Psoas muscle (tissue), 7 donors: ENCODE measurements at regions not wholly inside any gene's neighbourhood (a gene's known extent, or its start where the extent isn't known, plus 50 kb on each side); places are given as distances from the start of the nearest gene placed in this dataset.

Experiments
- ATAC-seq, 4 donors: fragments of 200-7000 bp; cut with Tn5 transposase; one replicate each; pipeline ENCODE4 v1.9.1; 2020; ENCODE audit warnings: moderate library complexity in 3 of 4, mild to moderate bottlenecking in 2 of 4
- DNase-seq, 2 donors: peaks; one replicate each; pipeline ENCODE4 v3.0.0-alpha.2; 2020
- H3K27ac ChIP-seq: fragments of 200-600 bp; one replicate; pipeline ENCODE4 v1.8.0; 2022
- H3K27me3 ChIP-seq, 3 donors: fragments of 200-600 bp in 1 of 3; one replicate each; pipeline versions ENCODE4 v1.6.1 to v1.8.0; 2013 to 2022; ENCODE audit warnings: low read length in 2 of 3, mild to moderate bottlenecking in 2 of 3, moderate library complexity in 1 of 3; ENCODE audit not compliant: insufficient read depth in 3 of 3
- H3K36me3 ChIP-seq, 2 donors: fragments of 200-600 bp in 1 of 2; one replicate each; pipeline versions ENCODE4 v1.6.1 to v1.8.0; 2013 to 2022; ENCODE audit warnings: low read depth in 1 of 2, mild to moderate bottlenecking in 1 of 2, moderate library complexity in 1 of 2; ENCODE audit not compliant: insufficient read depth in 1 of 2
- H3K4me1 ChIP-seq: fragments of 200-600 bp; one replicate; pipeline ENCODE4 v1.8.0; 2022
- H3K4me3 ChIP-seq: fragments of 200-600 bp; one replicate; pipeline ENCODE4 v1.8.0; 2022; ENCODE audit warnings: mild to moderate bottlenecking
- H3K9me3 ChIP-seq: fragments of 200-600 bp; one replicate; pipeline ENCODE4 v1.8.0; 2022
- WGBS, 3 donors: extraction: QIAGEN DNeasy Blood & Tissue Kit; methylation state at CpG; one replicate each; pipeline versions ENCODE4 v1.1.6 to v1.1.7; 2013; 5-methylcytosine and 5-hydroxymethylcytosine counted together
- intact Hi-C, 2 donors: fragments of 100-400 bp; cut with DNase I; formaldehyde crosslinking; loops; one replicate each; pipeline versions ENCODE4 v1.11.0 to v1.14.2; 2022
- TF ChIP-seq, protein P1 (sequence below): fragments of 200-600 bp; IDR thresholded peaks from one replicate; pipeline ENCODE4 v1.8.0; 2022; ENCODE audit warnings: antibody characterized with exemption
- donor health status: healthy with polysubstance abuse.
- donor health status: DM: no; HTN: no; CAD: no; lungs with moderate emphysema.
- donor health status: Bipolar disorder and iron deficiency.
- donor health status: healthy.
- donor health status: DM: yes; HTN: yes; CAD: no.
- donor health status: DM: no; HTN: no; CAD: no.
- donor health status: DM: yes; HTN: yes; CAD: no.

DNA sequence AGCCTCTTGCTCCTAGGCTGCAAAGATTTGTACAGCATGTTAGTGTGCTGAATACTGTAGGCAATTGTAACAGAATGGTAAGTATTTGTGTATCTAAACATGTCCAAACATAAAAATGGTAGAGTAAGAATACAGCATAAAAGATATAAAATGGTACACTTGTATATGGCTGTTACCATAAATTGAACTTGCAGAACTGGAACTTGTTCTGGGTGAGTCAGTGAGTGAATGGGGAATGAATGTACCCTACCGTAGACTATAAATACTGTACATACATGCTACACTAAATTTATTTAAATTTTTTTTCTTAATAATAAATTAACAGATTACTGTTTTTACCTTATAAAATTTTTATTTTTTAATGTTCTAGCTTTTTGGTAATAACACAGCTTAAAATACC lies 858.7 kb downstream of the ROBO2 start:
- no peaks in the 10 kb centered on the region for H3K36me3 ChIP-seq
- WGBS, 3 donors, result 91 to 98% (median 97%) methylated on average over 1 of the region's 1 CpG
- TF ChIP-seq, protein P1, sequence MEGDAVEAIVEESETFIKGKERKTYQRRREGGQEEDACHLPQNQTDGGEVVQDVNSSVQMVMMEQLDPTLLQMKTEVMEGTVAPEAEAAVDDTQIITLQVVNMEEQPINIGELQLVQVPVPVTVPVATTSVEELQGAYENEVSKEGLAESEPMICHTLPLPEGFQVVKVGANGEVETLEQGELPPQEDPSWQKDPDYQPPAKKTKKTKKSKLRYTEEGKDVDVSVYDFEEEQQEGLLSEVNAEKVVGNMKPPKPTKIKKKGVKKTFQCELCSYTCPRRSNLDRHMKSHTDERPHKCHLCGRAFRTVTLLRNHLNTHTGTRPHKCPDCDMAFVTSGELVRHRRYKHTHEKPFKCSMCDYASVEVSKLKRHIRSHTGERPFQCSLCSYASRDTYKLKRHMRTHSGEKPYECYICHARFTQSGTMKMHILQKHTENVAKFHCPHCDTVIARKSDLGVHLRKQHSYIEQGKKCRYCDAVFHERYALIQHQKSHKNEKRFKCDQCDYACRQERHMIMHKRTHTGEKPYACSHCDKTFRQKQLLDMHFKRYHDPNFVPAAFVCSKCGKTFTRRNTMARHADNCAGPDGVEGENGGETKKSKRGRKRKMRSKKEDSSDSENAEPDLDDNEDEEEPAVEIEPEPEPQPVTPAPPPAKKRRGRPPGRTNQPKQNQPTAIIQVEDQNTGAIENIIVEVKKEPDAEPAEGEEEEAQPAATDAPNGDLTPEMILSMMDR, result no peak
- DNase-seq, result no peak
- intact Hi-C loops, result no loop called here
- no peak overlapping the region for H3K27ac ChIP-seq
- no peaks in the 10 kb centered on the region for H3K4me1 ChIP-seq
- no peak for ATAC-seq
- no peak overlapping the region for H3K4me3 ChIP-seq
- H3K9me3 ChIP-seq, result no peaks in the 10 kb centered on the region
- H3K27me3 ChIP-seq, result no peaks in the 10 kb centered on the region

DNA sequence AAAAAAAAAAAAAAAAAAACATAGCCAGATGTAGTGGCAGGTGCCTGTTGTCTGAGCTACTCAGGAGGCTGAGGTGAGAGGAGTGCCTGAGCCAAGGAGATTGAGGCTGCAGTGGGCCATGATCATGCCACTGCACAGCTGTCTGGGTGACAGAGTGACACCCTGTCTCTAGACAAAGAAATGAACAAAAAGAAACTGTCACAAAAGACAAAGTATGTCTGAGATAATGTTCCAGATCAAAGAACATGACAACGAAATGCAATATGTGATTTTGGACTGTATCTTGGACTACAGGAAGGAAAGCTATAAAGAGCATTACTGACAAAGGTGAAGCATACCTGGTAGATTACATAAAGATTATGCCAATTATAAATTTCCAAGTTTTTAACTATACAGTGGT lies 862.8 kb downstream of the ROBO2 start:
- no peak overlapping the region for H3K27ac ChIP-seq
- H3K4me3 ChIP-seq, result no peak overlapping the region
- no peaks in the 10 kb centered on the region for H3K36me3 ChIP-seq
- ATAC-seq (no peak), DNase-seq (no peak)
- TF ChIP-seq, protein P1, result no peak
- no peaks in the 10 kb centered on the region for H3K4me1 ChIP-seq
- intact Hi-C loops, result no loop called here
- H3K27me3 ChIP-seq, result no peaks in the 10 kb centered on the region
- 31 to 41% (median 34%) methylated on average over 1 of the region's 1 CpG for WGBS, 3 donors
- H3K9me3 ChIP-seq, result no peaks in the 10 kb centered on the region

DNA sequence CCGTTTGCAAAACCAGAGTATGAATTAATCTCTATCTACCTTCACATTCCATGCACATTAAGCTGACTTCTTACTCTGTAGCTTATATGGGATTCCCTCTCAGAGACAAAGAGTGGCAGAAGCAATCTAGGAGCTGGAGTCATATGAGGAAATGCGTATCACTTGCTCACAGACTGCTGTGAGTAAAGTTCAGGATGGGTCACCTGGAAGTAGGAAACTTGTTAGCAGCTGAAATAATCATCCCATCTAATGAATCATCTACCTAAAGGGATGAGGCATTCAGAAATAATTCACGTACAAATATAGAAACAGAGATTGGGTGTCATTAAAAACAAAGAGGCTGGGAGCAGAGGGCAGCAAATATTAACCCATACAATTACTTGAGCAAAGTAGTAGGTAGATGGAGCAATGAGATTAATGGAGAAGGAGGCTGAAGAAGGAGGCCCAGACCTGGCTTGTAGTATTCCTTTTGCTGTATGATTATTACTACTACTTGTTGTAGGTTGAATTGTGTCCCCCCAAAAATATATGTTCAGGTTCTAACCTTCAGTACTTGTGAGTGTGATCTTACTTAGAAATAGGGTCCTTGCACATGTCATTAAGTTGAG lies 866.3 kb downstream of the ROBO2 start:
- 73 to 82% (median 80%) methylated on average over 3 of the region's 3 CpGs for WGBS, 3 donors
- intact Hi-C loops, result no loop called here
- H3K4me3 ChIP-seq, result no peak overlapping the region
- DNase-seq, result no peak
- TF ChIP-seq, protein P1, result no peak
- no peaks in the 10 kb centered on the region for H3K9me3 ChIP-seq
- no peaks in the 10 kb centered on the region for H3K36me3 ChIP-seq
- H3K27me3 ChIP-seq, result no peaks in the 10 kb centered on the region
- ATAC-seq, result no peak
- no peaks in the 10 kb centered on the region for H3K4me1 ChIP-seq
- H3K27ac ChIP-seq, result no peak overlapping the region

DNA sequence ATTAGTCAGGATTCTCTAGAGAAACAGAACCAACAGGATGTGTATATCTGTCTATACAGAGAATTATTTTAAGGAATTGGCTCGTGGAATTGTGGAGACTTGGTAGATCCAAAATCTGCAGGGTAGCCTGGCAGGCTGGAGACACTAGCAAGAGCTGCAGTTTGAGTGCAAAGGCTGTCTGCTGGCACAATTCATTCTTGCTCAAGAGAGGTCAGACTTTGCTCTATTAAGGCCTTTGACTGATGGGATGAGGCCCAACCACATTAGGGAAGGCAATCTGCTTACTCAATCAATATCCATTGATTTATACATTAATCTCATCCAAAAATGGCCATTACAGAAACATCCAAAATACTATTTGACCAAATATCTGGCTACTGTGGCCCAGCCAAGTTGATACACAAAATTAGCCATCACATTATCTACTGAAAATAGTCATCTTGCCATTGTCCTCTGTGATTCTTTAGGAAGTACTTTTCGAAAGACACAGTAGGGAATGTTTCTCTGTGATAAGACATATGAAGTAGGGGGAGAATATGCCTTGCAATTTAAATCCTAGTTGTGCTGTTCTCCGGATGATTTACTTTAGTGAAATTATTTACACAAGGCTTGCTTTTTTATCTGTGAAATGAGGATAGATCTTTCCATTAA lies 873.8 kb downstream of the ROBO2 start:
- Histone ChIP-seq H3K36me3 (no peaks in the 10 kb centered on the region), H3K27ac (no peak overlapping the region), H3K4me1 (no peaks in the 10 kb centered on the region), H3K9me3 (no peaks in the 10 kb centered on the region), H3K27me3 (no peaks in the 10 kb centered on the region), H3K4me3 (no peak overlapping the region)
- intact Hi-C loops, result no loop called here
- TF ChIP-seq, protein P1, result no peak
- 78 to 89% (median 79%) methylated on average over 3 of the region's 3 CpGs for WGBS, 3 donors
- no peak for ATAC-seq
- no peak for DNase-seq

DNA sequence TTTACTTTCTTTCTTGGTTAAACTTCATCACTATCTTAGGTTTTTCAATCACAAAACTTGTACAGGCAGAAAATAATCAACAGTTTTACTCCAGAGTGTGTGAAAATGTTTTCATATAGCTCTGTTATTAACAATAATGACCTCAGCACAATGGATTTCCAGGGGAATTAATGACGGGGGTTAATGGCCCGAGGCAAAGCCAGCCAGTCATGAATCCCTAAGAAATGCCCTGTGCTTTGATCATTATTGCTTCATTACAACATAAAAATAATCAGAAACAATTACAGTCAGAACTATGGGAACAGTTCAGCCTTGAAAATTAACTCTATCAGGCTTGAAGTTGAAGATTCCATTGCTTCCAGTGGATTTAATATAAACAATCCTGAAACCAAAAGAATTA lies 875.4 kb downstream of the ROBO2 start:
- ATAC-seq, result no peak
- intact Hi-C loops, result no loop called here

More for the DNA sequence above, 875.4 kb downstream of the ROBO2 start:
- 28 to 40% (median 37%) methylated on average over 2 of the region's 2 CpGs for WGBS, 3 donors
- no peaks in the 10 kb centered on the region for H3K36me3 ChIP-seq
- H3K27me3 ChIP-seq, result no peaks in the 10 kb centered on the region
- H3K4me3 ChIP-seq, result no peak overlapping the region
- no peaks in the 10 kb centered on the region for H3K9me3 ChIP-seq
- no peaks in the 10 kb centered on the region for H3K4me1 ChIP-seq
- TF ChIP-seq, protein P1, result no peak
- no peak overlapping the region for H3K27ac ChIP-seq
- no peak for DNase-seq
